ENCODE measurements at regions not wholly inside any gene's neighbourhood (a gene's known extent, or its start where the extent isn't known, plus 50 kb on each side); places are given as distances from the start of the nearest gene placed in this dataset.

GRCh38 chr4:166153548-166153947 lies 280.5 kb downstream of the TLL1 start:
- FAIRE-seq (no peak), DNase-seq (ENCODE audit: low read depth) (no peak)
- no peak overlapping the region for H3K4me3 ChIP-seq (ENCODE audit: low read depth, low read length)
- H3K27me3 ChIP-seq (ENCODE audit: control insufficient read depth, insufficient read depth, low read length) = no peaks in the 10 kb centered on the region
- no peak for TF ChIP-seq CTCF (IDR thresholded peaks at IDR 0.05; ENCODE audit: insufficient read depth, low read length, severe bottlenecking)
- H3K36me3 ChIP-seq (ENCODE audit: control insufficient read depth, insufficient read depth, low read length) = no peaks in the 10 kb centered on the region

GRCh38 chr4:166162327-166162726 lies 289.3 kb downstream of the TLL1 start:
- DNase-seq (ENCODE audit: low read depth) = no peak
- no peak for TF ChIP-seq CTCF (IDR thresholded peaks at IDR 0.05; ENCODE audit: insufficient read depth, low read length, severe bottlenecking)
- no peak for FAIRE-seq
- H3K27me3 ChIP-seq (ENCODE audit: control insufficient read depth, insufficient read depth, low read length) = no peaks in the 10 kb centered on the region
- H3K36me3 ChIP-seq (ENCODE audit: control insufficient read depth, insufficient read depth, low read length) = no peaks in the 10 kb centered on the region
- no peak overlapping the region for H3K4me3 ChIP-seq (ENCODE audit: low read depth, low read length)

- Histone ChIP-seq H3K4me3 (ENCODE audit: low read depth, low read length) (no peak overlapping the region), H3K36me3 (ENCODE audit: control insufficient read depth, insufficient read depth, low read length) (no peaks in the 10 kb centered on the region), H3K27me3 (ENCODE audit: control insufficient read depth, insufficient read depth, low read length) (no peaks in the 10 kb centered on the region)
- DNase-seq (ENCODE audit: low read depth) = peak; percentile 76
- no peak for FAIRE-seq
- peak; percentile 57 for TF ChIP-seq CTCF (IDR thresholded peaks at IDR 0.05; ENCODE audit: insufficient read depth, low read length, severe bottlenecking)
Observed at GRCh38 chr4:166165829-166166420, 292.9 kb downstream of the TLL1 start.

GRCh38 chr4:166169111-166169510 lies 296.1 kb downstream of the TLL1 start:
- peak; percentile 19 for DNase-seq (ENCODE audit: low read depth)
- Histone ChIP-seq H3K4me3 (ENCODE audit: low read depth, low read length) (no peak overlapping the region), H3K27me3 (ENCODE audit: control insufficient read depth, insufficient read depth, low read length) (no peaks in the 10 kb centered on the region), H3K36me3 (ENCODE audit: control insufficient read depth, insufficient read depth, low read length) (no peaks in the 10 kb centered on the region)
- no peak for FAIRE-seq
- peak; percentile 31 for TF ChIP-seq CTCF (IDR thresholded peaks at IDR 0.05; ENCODE audit: insufficient read depth, low read length, severe bottlenecking)

GRCh38 chr4:166172619-166173018 lies 299.6 kb downstream of the TLL1 start:
- DNase-seq (ENCODE audit: low read depth) (no peak), FAIRE-seq (no peak)
- Histone ChIP-seq H3K27me3 (ENCODE audit: control insufficient read depth, insufficient read depth, low read length) (no peaks in the 10 kb centered on the region), H3K4me3 (ENCODE audit: low read depth, low read length) (no peak overlapping the region), H3K36me3 (ENCODE audit: control insufficient read depth, insufficient read depth, low read length) (no peaks in the 10 kb centered on the region)
- TF ChIP-seq CTCF (IDR thresholded peaks at IDR 0.05; ENCODE audit: insufficient read depth, low read length, severe bottlenecking) = no peak
